GM18499 (cell line): ENCODE measurements at regions not wholly inside any gene's neighbourhood (a gene's known extent, or its start where the extent isn't known, plus 50 kb on each side); places are given as distances from the start of the nearest gene placed in this dataset.
"Not testable (repeated sequence)": the region's sequence is repeated elsewhere in the genome, so short reads cannot be mapped to it uniquely, and the experiment has no call there.

ENCODE experiments used
- ATAC-seq: cut with Tn5 transposase; IDR thresholded peaks from one replicate; pipeline ENCODE4 v1.9.1; 2021; ENCODE audit warnings: moderate number of reproducible peaks; ENCODE audit not compliant: insufficient read depth, unreplicated experiment

GRCh38 chr21:35520856-35521255, 471.8 kb upstream of the RUNX1 start:
- no peak for ATAC-seq

- ATAC-seq = no peak
These were observed 471.2 kb upstream of the RUNX1 start for GRCh38 chr21:35520302-35520701.

- no peak for ATAC-seq
These were observed 468.8 kb upstream of the RUNX1 start for GRCh38 chr21:35517865-35518264.

GRCh38 chr21:35516292-35516691, 467.2 kb upstream of the RUNX1 start:
- ATAC-seq = not testable (repeated sequence)

GRCh38 chr21:35512346-35512745, 463.2 kb upstream of the RUNX1 start:
- ATAC-seq = no peak

GRCh38 chr21:35511696-35512162, 462.6 kb upstream of the RUNX1 start:
- ATAC-seq = no peak

- no peak for ATAC-seq
These were observed 462.0 kb upstream of the RUNX1 start for GRCh38 chr21:35510957-35511695.

- ATAC-seq = no peak
These were observed 461.2 kb upstream of the RUNX1 start for GRCh38 chr21:35510294-35510693.

GRCh38 chr21:35509001-35509704, 460.1 kb upstream of the RUNX1 start:
- no peak for ATAC-seq

GRCh38 chr21:35508139-35508888, 459.2 kb upstream of the RUNX1 start:
- ATAC-seq = no peak

GRCh38 chr21:35507181-35507759, 458.2 kb upstream of the RUNX1 start:
- ATAC-seq = no peak

GRCh38 chr21:35506771-35507170, 457.7 kb upstream of the RUNX1 start:
- no peak for ATAC-seq

GRCh38 chr21:35506352-35506751, 457.2 kb upstream of the RUNX1 start:
- ATAC-seq = no peak

GRCh38 chr21:35504951-35505466, 455.9 kb upstream of the RUNX1 start:
- no peak for ATAC-seq

- ATAC-seq = no peak
These were observed 455.2 kb upstream of the RUNX1 start for GRCh38 chr21:35504277-35504676.

GRCh38 chr21:35503671-35504070, 454.6 kb upstream of the RUNX1 start:
- no peak for ATAC-seq

- no peak for ATAC-seq
These were observed 453.7 kb upstream of the RUNX1 start for GRCh38 chr21:35502821-35503220.

GRCh38 chr21:35497522-35497921, 448.4 kb upstream of the RUNX1 start:
- not testable (repeated sequence) for ATAC-seq

- no peak for ATAC-seq
These were observed 443.0 kb upstream of the RUNX1 start for GRCh38 chr21:35491920-35492678.

GRCh38 chr21:35491114-35491513, 442.0 kb upstream of the RUNX1 start:
- no peak for ATAC-seq
